Vagina (tissue), 2 donors: ENCODE measurements at regions not wholly inside any gene's neighbourhood (a gene's known extent, or its start where the extent isn't known, plus 50 kb on each side); places are given as distances from the start of the nearest gene placed in this dataset.

Experiments used
- DNase-seq, 2 donors: peaks; one replicate each; pipeline ENCODE4 v3.0.0-alpha.2; 2017; ENCODE audit errors: extremely low spot score in 2 of 2
- H3K27ac ChIP-seq: fragments of 200-600 bp; sonication (generic); one replicate; pipeline ENCODE4 v1.5.1; 2019
- H3K27me3 ChIP-seq: fragments of 200-600 bp; sonication (generic); one replicate; pipeline ENCODE4 v1.5.1; 2019
- H3K36me3 ChIP-seq, 2 donors: fragments of 200-600 bp; sonication (generic); one replicate each; pipeline ENCODE4 v1.5.1; 2017 to 2019
- H3K4me1 ChIP-seq: fragments of 200-600 bp; sonication (generic); one replicate; pipeline ENCODE4 v1.5.1; 2019
- H3K4me3 ChIP-seq, 2 donors: fragments of 200-600 bp; sonication (generic); 1 replicate in 1 of 2; 2 replicates in 1 of 2; pipeline ENCODE4 v1.5.1; 2016 to 2019
- H3K9me3 ChIP-seq: fragments of 200-600 bp; sonication (generic); one replicate; pipeline ENCODE4 v1.5.1; 2019
- CTCF ChIP-seq, 3 experiments: fragments of 450-650 bp in 2 of 3; fragments of 200-600 bp in 1 of 3; sonication (generic) in 1 of 3; IDR thresholded peaks; one replicate each; pipeline ENCODE4 v1.5.1; 2017 to 2019; ENCODE audit warnings: antibody characterized with exemption in 3 of 3, mild to moderate bottlenecking in 2 of 3, moderate library complexity in 2 of 3
- POLR2A ChIP-seq, 2 donors: fragments of 450-650 bp; IDR thresholded peaks; one replicate each; pipeline ENCODE4 v1.6.1; 2017; ENCODE audit warnings: antibody characterized with exemption in 2 of 2, mild to moderate bottlenecking in 2 of 2, moderate library complexity in 2 of 2
- POLR2AphosphoS5 ChIP-seq, 2 donors: sonication (generic); formaldehyde crosslinking; IDR thresholded peaks; one replicate each; pipeline ENCODE4 v1.9.0; 2017; ENCODE audit warnings: antibody characterized with exemption in 2 of 2, mild to moderate bottlenecking in 2 of 2, low read depth in 1 of 2; ENCODE audit not compliant: insufficient read depth in 1 of 2
- intact Hi-C: fragments of 100-400 bp; cut with DNase I; formaldehyde crosslinking; loops from one replicate; pipeline ENCODE4 v1.15.1; 2023

GRCh38 chr21:18987520-18988026 is 584.0 kb upstream of the TMPRSS15 start:
- no peak overlapping the region for H3K4me3 ChIP-seq
- no peaks in the 10 kb centered on the region for H3K9me3 ChIP-seq
- no peak for DNase-seq
- no peaks in the 10 kb centered on the region for H3K36me3 ChIP-seq
- no peaks in the 10 kb centered on the region for H3K4me1 ChIP-seq
- intact Hi-C loops, result no loop called here
- TF ChIP-seq POLR2A (IDR thresholded peaks at IDR 0.05), result no peak
- TF ChIP-seq POLR2AphosphoS5 (IDR thresholded peaks at IDR 0.05; ENCODE audit: insufficient read depth in 1 of 2, low read depth in 1 of 2), result no peak
- no peak for TF ChIP-seq CTCF (IDR thresholded peaks at IDR 0.05)
- H3K27me3 ChIP-seq, result no peaks in the 10 kb centered on the region
- H3K27ac ChIP-seq, result no peak overlapping the region

GRCh38 chr21:18989953-18990495 is 586.4 kb upstream of the TMPRSS15 start:
- TF ChIP-seq POLR2A (IDR thresholded peaks at IDR 0.05), result no peak
- TF ChIP-seq POLR2AphosphoS5 (IDR thresholded peaks at IDR 0.05; ENCODE audit: insufficient read depth in 1 of 2, low read depth in 1 of 2), result no peak
- no peak for TF ChIP-seq CTCF (IDR thresholded peaks at IDR 0.05)
- no peaks in the 10 kb centered on the region for H3K9me3 ChIP-seq
- H3K36me3 ChIP-seq, result no peaks in the 10 kb centered on the region
- H3K4me1 ChIP-seq, result no peaks in the 10 kb centered on the region
- intact Hi-C loops, result no loop called here
- no peaks in the 10 kb centered on the region for H3K27me3 ChIP-seq
- DNase-seq, result no peak
- no peak overlapping the region for H3K27ac ChIP-seq
- H3K4me3 ChIP-seq, result no peak overlapping the region

- H3K27me3 ChIP-seq, result no peaks in the 10 kb centered on the region
- DNase-seq, result no peak
- no peak for TF ChIP-seq POLR2AphosphoS5 (IDR thresholded peaks at IDR 0.05; ENCODE audit: insufficient read depth in 1 of 2, low read depth in 1 of 2)
- TF ChIP-seq CTCF (IDR thresholded peaks at IDR 0.05), result no peak
- TF ChIP-seq POLR2A (IDR thresholded peaks at IDR 0.05), result no peak
- H3K9me3 ChIP-seq, result no peaks in the 10 kb centered on the region
- H3K27ac ChIP-seq, result no peak overlapping the region
- no peaks in the 10 kb centered on the region for H3K36me3 ChIP-seq
- no peaks in the 10 kb centered on the region for H3K4me1 ChIP-seq
- intact Hi-C loops, result no loop called here
- H3K4me3 ChIP-seq, result no peak overlapping the region
Observed at GRCh38 chr21:18991846-18992245, 588.3 kb upstream of the TMPRSS15 start.

GRCh38 chr21:19010251-19010650 is 606.7 kb upstream of the TMPRSS15 start:
- no peaks in the 10 kb centered on the region for H3K9me3 ChIP-seq
- no peak overlapping the region for H3K4me3 ChIP-seq
- DNase-seq, result no peak
- H3K36me3 ChIP-seq, result no peaks in the 10 kb centered on the region
- intact Hi-C loops, result no loop called here
- no peak overlapping the region for H3K27ac ChIP-seq
- no peaks in the 10 kb centered on the region for H3K27me3 ChIP-seq
- TF ChIP-seq CTCF (IDR thresholded peaks at IDR 0.05), result no peak
- no peak for TF ChIP-seq POLR2AphosphoS5 (IDR thresholded peaks at IDR 0.05; ENCODE audit: insufficient read depth in 1 of 2, low read depth in 1 of 2)
- no peak for TF ChIP-seq POLR2A (IDR thresholded peaks at IDR 0.05)
- H3K4me1 ChIP-seq, result no peaks in the 10 kb centered on the region

GRCh38 chr21:19010996-19011395 is 607.4 kb upstream of the TMPRSS15 start:
- TF ChIP-seq CTCF (IDR thresholded peaks at IDR 0.05) (no peak), POLR2A (IDR thresholded peaks at IDR 0.05) (no peak), POLR2AphosphoS5 (IDR thresholded peaks at IDR 0.05; ENCODE audit: insufficient read depth in 1 of 2, low read depth in 1 of 2) (no peak)
- H3K4me1 ChIP-seq, result no peaks in the 10 kb centered on the region
- no peaks in the 10 kb centered on the region for H3K27me3 ChIP-seq
- H3K36me3 ChIP-seq, result no peaks in the 10 kb centered on the region
- no peak overlapping the region for H3K27ac ChIP-seq
- DNase-seq, result no peak
- no peak overlapping the region for H3K4me3 ChIP-seq
- no peaks in the 10 kb centered on the region for H3K9me3 ChIP-seq
- intact Hi-C loops, result no loop called here
